Lung (tissue), 11 donors: ENCODE measurements at regions not wholly inside any gene's neighbourhood (a gene's known extent, or its start where the extent isn't known, plus 50 kb on each side); places are given as distances from the start of the nearest gene placed in this dataset.

ENCODE experiments used
- ATAC-seq: fragments of 200-7000 bp; cut with Tn5 transposase; one replicate; pipeline ENCODE4 v1.9.1; 2020; ENCODE audit warnings: moderate number of reproducible peaks; ENCODE audit not compliant: insufficient read depth, low FRiP score
- DNase-seq, 3 donors: peaks; one replicate each; pipeline ENCODE4 v3.0.0-alpha.2; 2013 to 2017
- H3K27ac ChIP-seq, 2 donors: one replicate each; pipeline ENCODE4 v1.5.1; 2013; ENCODE audit warnings: mild to moderate bottlenecking in 2 of 2, moderate library complexity in 2 of 2, control low read depth in 1 of 2, inconsistent platforms in 1 of 2, low read depth in 1 of 2, low read length in 1 of 2
- H3K27me3 ChIP-seq, 3 donors: one replicate each; pipeline ENCODE4 v1.5.1; 2013; ENCODE audit warnings: low read length in 2 of 3; ENCODE audit not compliant: control insufficient read depth in 3 of 3, insufficient read depth in 3 of 3
- H3K36me3 ChIP-seq, 4 donors: one replicate each; pipeline ENCODE4 v1.5.1; 2013; ENCODE audit warnings: low read length in 4 of 4, mild to moderate bottlenecking in 1 of 4, moderate library complexity in 1 of 4; ENCODE audit not compliant: control insufficient read depth in 4 of 4, insufficient read depth in 4 of 4
- H3K4me1 ChIP-seq, 5 donors: one replicate each; pipeline ENCODE4 v1.5.1; 2013; ENCODE audit warnings: low read length in 5 of 5, mild to moderate bottlenecking in 2 of 5, moderate library complexity in 1 of 5; ENCODE audit not compliant: control insufficient read depth in 5 of 5, insufficient read depth in 5 of 5
- H3K4me3 ChIP-seq: one replicate; pipeline ENCODE4 v1.5.1; 2013; ENCODE audit warnings: mild to moderate bottlenecking, control low read depth, moderate library complexity
- H3K9ac ChIP-seq, 2 donors: one replicate each; pipeline ENCODE4 v1.5.1; 2013; ENCODE audit warnings: low read length in 2 of 2, control low read depth in 1 of 2; ENCODE audit not compliant: insufficient read depth in 1 of 2
- H3K9me3 ChIP-seq, 4 donors: one replicate each; pipeline ENCODE4 v1.5.1; 2013; ENCODE audit warnings: low read length in 3 of 4, mild to moderate bottlenecking in 1 of 4, moderate library complexity in 1 of 4; ENCODE audit not compliant: control insufficient read depth in 4 of 4, insufficient read depth in 3 of 4
- CTCF ChIP-seq: IDR thresholded peaks from 2 replicates; pipeline ENCODE4 v1.5.1; 2012; ENCODE audit warnings: mild to moderate bottlenecking; ENCODE audit errors: control extremely low read depth, extremely low read depth
- WGBS, 2 donors: extraction: QIAGEN DNeasy Blood & Tissue Kit; methylation state at CpG; one replicate each; pipeline ENCODE4 v1.1.7; 2013; 5-methylcytosine and 5-hydroxymethylcytosine counted together
- donor health status: control.
- donor health status: control.
- donor health status: Bipolar disorder and iron deficiency.
- donor health status: healthy.
- donor health status: DM: yes; HTN: yes; CAD: no.

- H3K4me1 ChIP-seq = no peaks in the 10 kb centered on the region
- DNase-seq (peak; percentile 77 to 92 (median 89)), ATAC-seq (peak; percentile 81)
- peak; percentile 62 for TF ChIP-seq CTCF
- H3K27ac ChIP-seq = no peak overlapping the region
- no peak overlapping the region for H3K4me3 ChIP-seq
- H3K9me3 ChIP-seq = no peaks in the 10 kb centered on the region
- no peak overlapping the region for H3K9ac ChIP-seq
- no peaks in the 10 kb centered on the region for H3K36me3 ChIP-seq
- WGBS, 2 donors = 54 to 59% methylated on average over 6 of the region's 6 CpGs
- H3K27me3 ChIP-seq = no peaks in the 10 kb centered on the region
Observed at GRCh38 chr5:164013077-164013670, 507.8 kb downstream of the MAT2B start.

GRCh38 chr5:164020116-164020515 is 514.7 kb downstream of the MAT2B start:
- Histone ChIP-seq H3K4me1 (no peaks in the 10 kb centered on the region), H3K36me3 (no peaks in the 10 kb centered on the region), H3K27ac (no peak overlapping the region), H3K9ac (no peak overlapping the region), H3K4me3 (no peak overlapping the region), H3K27me3 (no peaks in the 10 kb centered on the region), H3K9me3 (no peaks in the 10 kb centered on the region)
- DNase-seq = no peak
- no peak for TF ChIP-seq CTCF
- ATAC-seq = no peak
- 87 to 93% methylated on average over 7 of the region's 7 CpGs for WGBS, 2 donors

- no peak for TF ChIP-seq CTCF
- ATAC-seq = no peak
- no peak for DNase-seq
- Histone ChIP-seq H3K4me3 (no peak overlapping the region), H3K27ac (no peak overlapping the region), H3K27me3 (no peaks in the 10 kb centered on the region), H3K36me3 (no peaks in the 10 kb centered on the region), H3K9ac (no peak overlapping the region), H3K4me1 (no peaks in the 10 kb centered on the region), H3K9me3 (no peaks in the 10 kb centered on the region)
- 71 to 79% methylated on average over 2 of the region's 2 CpGs for whole genome bisulfite sequencing, 2 donors
Observed at GRCh38 chr5:164027738-164028137, 522.3 kb downstream of the MAT2B start.

DNA sequence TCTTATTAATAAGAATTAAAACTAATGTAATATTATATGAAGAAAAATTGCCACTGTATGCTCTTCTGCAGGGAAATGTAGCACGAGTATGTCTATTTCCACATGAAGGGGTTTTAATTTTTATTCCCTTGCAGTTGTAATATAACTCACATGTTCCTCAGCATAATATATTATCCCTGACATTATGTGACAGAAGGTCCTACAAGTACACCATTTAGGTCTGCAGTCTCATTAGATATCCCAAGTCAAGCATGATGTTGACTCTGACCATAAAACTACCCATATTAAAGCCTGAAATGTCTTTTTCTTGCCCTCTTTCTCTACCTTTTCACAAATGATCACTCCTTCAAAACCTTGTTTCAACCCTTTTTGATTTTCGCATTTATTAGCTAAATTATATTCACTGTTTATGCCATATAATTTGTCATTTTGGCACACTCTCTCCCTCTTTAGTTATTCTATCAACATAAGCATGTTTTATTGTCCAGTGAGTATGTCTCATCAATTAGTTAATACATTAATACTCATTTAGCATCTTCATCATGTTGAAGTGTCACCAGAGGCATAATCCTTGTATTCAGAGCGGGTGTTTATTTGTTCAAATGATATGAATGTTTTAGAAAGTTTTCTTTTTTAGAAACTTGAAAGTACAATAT is 532.8 kb downstream of the MAT2B start:
- Histone ChIP-seq H3K36me3 (no peaks in the 10 kb centered on the region), H3K4me1 (no peaks in the 10 kb centered on the region), H3K27ac (no peak overlapping the region), H3K9ac (no peak overlapping the region), H3K4me3 (no peak overlapping the region), H3K9me3 (no peaks in the 10 kb centered on the region), H3K27me3 (no peaks in the 10 kb centered on the region)
- no peak for DNase-seq
- no peak for ATAC-seq
- no peak for TF ChIP-seq CTCF
- 86 to 92% methylated on average over 3 of the region's 3 CpGs for WGBS, 2 donors
